PC-3 (cell line): ENCODE measurements at regions not wholly inside any gene's neighbourhood (a gene's known extent, or its start where the extent isn't known, plus 50 kb on each side); places are given as distances from the start of the nearest gene placed in this dataset.

Experiments
- ATAC-seq: fragments of 200-7000 bp; cut with Tn5 transposase; 2 replicates; pipeline ENCODE4 v1.9.1; 2020; ENCODE audit warnings: mild to moderate bottlenecking, moderate library complexity
- BruUV-seq: library from RNA; stranded (reverse); fragments of 400-500 nt; replicated peaks from 2 replicates; lab custom pipeline; 2021; lab: Mats Ljungman, UMichigan
- CTCF ChIA-PET: fragments of 300-600 bp; sonication (Branson Sonifier 250); formaldehyde crosslinking; loops from one replicate; lab custom pipeline; 2022; ENCODE audit warnings: antibody characterized with exemption; lab: Charles Lee
- POLR2A ChIA-PET: fragments of 300-600 bp; sonication (Branson Sonifier 250); formaldehyde crosslinking; loops from one replicate; lab custom pipeline; 2022; ENCODE audit warnings: antibody characterized with exemption; ENCODE audit not compliant: unreplicated experiment; lab: Charles Lee
- DNase-seq: peaks from one replicate; pipeline ENCODE4 v3.0.0-alpha.2; 2015
- H2AFZ ChIP-seq: fragments of 300-600 bp; sonication (generic); 2 replicates; pipeline ENCODE4 v1.6.0; 2016; ENCODE audit warnings: antibody characterized with exemption, low read length
- H3F3A ChIP-seq: fragments of 300-600 bp; sonication (generic); one replicate; pipeline ENCODE4 v1.6.0; 2017; ENCODE audit warnings: antibody characterized with exemption, low read length, control low read depth, mild to moderate bottlenecking; ENCODE audit not compliant: unreplicated experiment
- H3K27ac ChIP-seq: fragments of 300-600 bp; sonication (generic); 2 replicates; pipeline ENCODE4 v1.5.1; 2016; ENCODE audit warnings: mild to moderate bottlenecking, low read length
- H3K27me3 ChIP-seq: fragments of 300-600 bp; sonication (generic); 2 replicates; pipeline ENCODE4 v1.6.1; 2016; ENCODE audit warnings: low read length, mixed read lengths
- H3K36me3 ChIP-seq: fragments of 300-600 bp; sonication (generic); 2 replicates; pipeline ENCODE4 v1.6.1; 2016; ENCODE audit warnings: low read depth, mixed run types, low read length, mixed read lengths
- H3K4me1 ChIP-seq: fragments of 300-600 bp; sonication (generic); 2 replicates; pipeline ENCODE4 v1.5.1; 2016; ENCODE audit warnings: low read length; ENCODE audit not compliant: insufficient read depth
- H3K4me2 ChIP-seq: fragments of 300-600 bp; sonication (generic); 2 replicates; pipeline ENCODE4 v1.6.0; 2016; ENCODE audit warnings: low read length
- H3K4me3 ChIP-seq: fragments of 300-600 bp; sonication (generic); 2 replicates; pipeline ENCODE4 v1.5.1; 2016; ENCODE audit warnings: mild to moderate bottlenecking, low read length, mixed read lengths
- H3K79me2 ChIP-seq: fragments of 300-600 bp; sonication (generic); 2 replicates; pipeline ENCODE4 v1.6.1; 2017; ENCODE audit warnings: low read length, mixed read lengths
- H3K9ac ChIP-seq: fragments of 300-600 bp; sonication (generic); 2 replicates; pipeline ENCODE4 v1.6.0; 2016; ENCODE audit warnings: mild to moderate bottlenecking, low read length
- H3K9me2 ChIP-seq: fragments of 300-600 bp; sonication (generic); replicated peaks from 2 replicates; pipeline ENCODE4 v1.6.1; 2016; ENCODE audit warnings: mixed run types, low read length, mixed read lengths
- H3K9me3 ChIP-seq: fragments of 300-600 bp; sonication (generic); 2 replicates; pipeline ENCODE4 v1.6.1; 2016; ENCODE audit warnings: low read length, mixed read lengths
- H4K20me1 ChIP-seq: fragments of 300-600 bp; sonication (generic); 2 replicates; pipeline ENCODE4 v1.6.1; 2016; ENCODE audit warnings: low read length, mixed read lengths
- EZH2 ChIP-seq: fragments of 300-600 bp; sonication (generic); IDR thresholded peaks from one replicate; pipeline ENCODE4 v1.6.1; 2017; ENCODE audit warnings: antibody characterized with exemption, mild to moderate bottlenecking, low read length; ENCODE audit not compliant: unreplicated experiment
- EZH2phosphoT487 ChIP-seq: fragments of 300-600 bp; sonication (generic); IDR thresholded peaks from 2 replicates; pipeline ENCODE4 v1.6.1; 2018; ENCODE audit warnings: mild to moderate bottlenecking, antibody characterized with exemption, low read length, borderline replicate concordance
- intact Hi-C: fragments of 100-400 bp; cut with micrococcal nuclease; formaldehyde crosslinking; loops from 2 replicates; pipeline ENCODE4 v1.9.0; 2023
- TF ChIP-seq, protein P1 (sequence below): fragments of 300-600 bp; sonication (generic); conservative IDR thresholded peaks from 2 replicates; pipeline ENCODE4 v1.5.1; 2017; ENCODE audit warnings: antibody characterized with exemption, low read depth, mild to moderate bottlenecking, low read length

DNA sequence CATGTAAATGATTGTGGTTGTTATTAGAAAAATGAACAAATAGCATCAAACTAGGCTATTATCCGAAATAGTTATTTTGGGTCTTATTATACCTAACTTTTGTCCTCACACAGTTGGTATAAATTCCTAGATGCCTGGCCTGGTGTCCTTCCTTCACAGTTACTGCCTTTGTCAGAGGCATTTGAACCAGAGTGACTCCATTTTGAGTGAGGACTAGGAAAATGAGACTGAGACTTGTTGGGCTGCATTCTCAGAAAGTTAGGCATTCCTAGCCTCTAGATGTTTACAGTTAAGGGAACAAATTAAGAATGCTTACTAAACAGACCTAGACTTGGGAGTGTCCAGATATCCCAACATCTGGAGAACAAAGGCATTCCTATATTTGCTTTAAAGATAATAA is 283.5 kb upstream of the C9orf72 start:
- H3K4me2 ChIP-seq: no peak overlapping the region
- H2AFZ ChIP-seq: no peak overlapping the region
- H3F3A ChIP-seq: no peaks in the 10 kb centered on the region
- DNase-seq (no peak), ATAC-seq (no peak)
- peaks cover 22% of the 10 kb centered on the region; the same call in 1 of the 2 replicates for H3K27me3 ChIP-seq
- no peaks in the 10 kb centered on the region for H4K20me1 ChIP-seq
- CTCF ChIA-PET: no interaction called here
- H3K79me2 ChIP-seq: no peaks in the 10 kb centered on the region
- H3K4me3 ChIP-seq: no peak overlapping the region
- no TSS peak for BruUV-seq
- intact Hi-C loops: no loop called here
- H3K9me2 ChIP-seq: no peaks in the 10 kb centered on the region
- POLR2A ChIA-PET: no interaction called here
- no peaks in the 10 kb centered on the region for H3K36me3 ChIP-seq
- H3K27ac ChIP-seq: no peak overlapping the region
- no peak overlapping the region for H3K9ac ChIP-seq
- H3K4me1 ChIP-seq: no peaks in the 10 kb centered on the region; the same call in 1 of the 2 replicates
- no peaks in the 10 kb centered on the region for H3K9me3 ChIP-seq
- TF ChIP-seq EZH2 (no peak), EZH2phosphoT487 (no peak)
- TF ChIP-seq, protein P1, sequence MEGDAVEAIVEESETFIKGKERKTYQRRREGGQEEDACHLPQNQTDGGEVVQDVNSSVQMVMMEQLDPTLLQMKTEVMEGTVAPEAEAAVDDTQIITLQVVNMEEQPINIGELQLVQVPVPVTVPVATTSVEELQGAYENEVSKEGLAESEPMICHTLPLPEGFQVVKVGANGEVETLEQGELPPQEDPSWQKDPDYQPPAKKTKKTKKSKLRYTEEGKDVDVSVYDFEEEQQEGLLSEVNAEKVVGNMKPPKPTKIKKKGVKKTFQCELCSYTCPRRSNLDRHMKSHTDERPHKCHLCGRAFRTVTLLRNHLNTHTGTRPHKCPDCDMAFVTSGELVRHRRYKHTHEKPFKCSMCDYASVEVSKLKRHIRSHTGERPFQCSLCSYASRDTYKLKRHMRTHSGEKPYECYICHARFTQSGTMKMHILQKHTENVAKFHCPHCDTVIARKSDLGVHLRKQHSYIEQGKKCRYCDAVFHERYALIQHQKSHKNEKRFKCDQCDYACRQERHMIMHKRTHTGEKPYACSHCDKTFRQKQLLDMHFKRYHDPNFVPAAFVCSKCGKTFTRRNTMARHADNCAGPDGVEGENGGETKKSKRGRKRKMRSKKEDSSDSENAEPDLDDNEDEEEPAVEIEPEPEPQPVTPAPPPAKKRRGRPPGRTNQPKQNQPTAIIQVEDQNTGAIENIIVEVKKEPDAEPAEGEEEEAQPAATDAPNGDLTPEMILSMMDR: no peak

DNA sequence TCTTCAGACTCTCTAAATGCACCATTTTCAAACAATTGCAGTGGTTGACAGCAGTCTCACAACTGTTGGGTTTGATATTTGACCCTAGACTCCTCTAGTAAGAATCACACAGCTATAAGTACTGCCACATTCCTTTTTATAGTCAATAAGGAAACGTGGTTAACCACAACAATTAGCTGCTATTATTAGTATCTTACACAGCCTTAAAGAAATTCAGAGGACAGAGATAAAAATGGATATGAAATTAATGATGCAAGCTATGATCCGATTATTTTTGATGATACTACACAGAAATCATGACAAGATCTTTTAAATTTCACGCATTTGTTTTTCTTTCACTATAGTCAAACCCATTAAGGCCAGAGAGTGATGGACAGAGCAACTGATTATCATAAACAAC is 288.6 kb upstream of the C9orf72 start:
- ChIA-PET POLR2A (no interaction called here), CTCF (no interaction called here)
- Histone ChIP-seq H3K4me2 (no peak overlapping the region), H4K20me1 (no peaks in the 10 kb centered on the region), H3K36me3 (no peaks in the 10 kb centered on the region), H3K4me3 (no peak overlapping the region), H3K27me3 (peaks cover 15% of the 10 kb centered on the region; the same call in 1 of the 2 replicates), H3K27ac (no peak overlapping the region), H3K79me2 (no peaks in the 10 kb centered on the region), H3K9ac (no peak overlapping the region), H3F3A (no peaks in the 10 kb centered on the region), H3K9me3 (no peaks in the 10 kb centered on the region), H3K9me2 (no peaks in the 10 kb centered on the region), H2AFZ (no peak overlapping the region), H3K4me1 (no peaks in the 10 kb centered on the region; the same call in none of the 2 replicates)
- DNase-seq: no peak
- no TSS peak for BruUV-seq
- TF ChIP-seq EZH2 (no peak), EZH2phosphoT487 (no peak)
- TF ChIP-seq, protein P1: no peak
- intact Hi-C loops: no loop called here
- no peak for ATAC-seq

DNA sequence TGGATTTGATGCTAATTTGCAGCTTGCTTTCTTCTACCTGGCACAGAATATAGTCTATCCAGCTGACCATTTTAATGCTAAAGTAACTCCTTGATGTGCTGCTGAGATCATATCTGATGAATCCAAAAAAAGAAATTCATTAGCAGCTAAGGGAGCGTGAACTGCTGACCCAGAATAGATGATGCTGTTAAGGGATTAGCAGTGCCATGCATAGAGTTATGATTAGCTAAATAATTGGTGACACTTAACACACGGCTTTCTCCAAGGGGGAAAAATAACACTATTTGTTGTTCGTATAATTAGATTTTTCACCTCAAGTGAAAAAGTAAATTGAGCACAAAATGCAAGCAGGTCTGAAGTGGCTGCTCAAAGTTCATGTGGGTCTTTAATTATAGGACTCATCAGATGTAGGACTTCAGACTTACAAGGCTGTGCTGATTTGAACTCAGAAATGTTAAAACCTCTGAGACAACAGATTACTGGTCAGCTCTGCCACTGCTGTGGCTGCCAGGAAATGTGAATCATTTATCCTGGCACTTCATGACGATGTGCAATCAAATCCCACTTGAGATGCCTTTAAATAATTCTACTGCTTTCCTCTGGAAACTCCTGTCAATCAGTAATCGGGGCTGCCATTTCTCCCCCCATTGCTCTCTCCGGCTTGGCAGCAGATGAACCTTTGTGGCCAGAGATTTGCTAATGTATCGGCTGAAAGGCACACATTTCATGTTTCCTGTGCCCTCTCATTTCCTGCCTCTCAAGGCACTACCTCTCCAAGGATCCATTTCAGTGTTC is 291.6 kb upstream of the C9orf72 start:
- H3K27ac ChIP-seq: no peak overlapping the region
- H3K4me1 ChIP-seq: no peaks in the 10 kb centered on the region; the same call in none of the 2 replicates
- DNase-seq (peak; percentile 44), ATAC-seq (peak; percentile 81)
- no peaks in the 10 kb centered on the region for H3K9me2 ChIP-seq
- ChIA-PET POLR2A (no interaction called here), CTCF (no interaction called here)
- H2AFZ ChIP-seq: no peak overlapping the region
- intact Hi-C loops: no loop called here
- no peak overlapping the region for H3K4me2 ChIP-seq
- 0 out of 2 replicates have a peak, but pooled peaks cover 6% of the 10 kb centered on the region for H3K27me3 ChIP-seq
- no TSS peak for BruUV-seq
- no peak overlapping the region for H3K9ac ChIP-seq
- H3F3A ChIP-seq: no peaks in the 10 kb centered on the region
- TF ChIP-seq EZH2phosphoT487: no peak
- TF ChIP-seq EZH2: no peak
- TF ChIP-seq, protein P1: no peak
- no peaks in the 10 kb centered on the region for H3K79me2 ChIP-seq
- H4K20me1 ChIP-seq: no peaks in the 10 kb centered on the region
- H3K36me3 ChIP-seq: no peaks in the 10 kb centered on the region
- no peak overlapping the region for H3K4me3 ChIP-seq
- H3K9me3 ChIP-seq: no peaks in the 10 kb centered on the region
